ENCODE measurements at regions not wholly inside any gene's neighbourhood (a gene's known extent, or its start where the extent isn't known, plus 50 kb on each side); places are given as distances from the start of the nearest gene placed in this dataset.

DNA sequence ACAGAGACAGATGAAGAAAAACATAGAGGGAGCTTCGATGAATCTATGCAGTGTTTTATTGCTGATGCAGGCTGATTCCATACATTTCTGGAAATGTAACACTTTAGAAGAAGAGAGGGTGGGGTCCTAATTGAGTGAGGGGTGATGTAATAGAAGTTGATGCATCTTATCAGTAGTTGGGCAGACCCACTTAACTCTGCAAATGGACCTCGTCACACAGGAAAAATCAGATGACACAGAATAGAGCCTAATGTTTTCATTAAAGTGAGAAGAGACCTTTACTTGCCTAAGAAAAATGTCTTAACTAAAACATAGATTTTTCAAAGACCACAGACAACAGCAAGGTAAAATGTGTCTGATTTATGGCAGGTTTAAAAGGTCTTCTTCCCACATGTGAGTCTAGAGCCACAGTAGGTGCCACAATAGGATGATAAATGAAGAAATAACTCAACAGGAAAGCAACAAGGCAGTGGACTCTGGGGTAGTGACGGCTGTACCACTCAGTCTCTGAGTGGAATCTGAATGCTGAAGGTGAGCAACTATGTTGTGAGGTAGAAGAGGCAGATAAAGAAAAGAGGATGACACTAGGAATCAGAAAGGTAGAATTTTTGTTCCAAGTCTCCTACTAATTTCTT, 414.7 kb upstream of the PIK3C3 start:
- DNase-seq (ENCODE audit: low read depth): no peak

DNA sequence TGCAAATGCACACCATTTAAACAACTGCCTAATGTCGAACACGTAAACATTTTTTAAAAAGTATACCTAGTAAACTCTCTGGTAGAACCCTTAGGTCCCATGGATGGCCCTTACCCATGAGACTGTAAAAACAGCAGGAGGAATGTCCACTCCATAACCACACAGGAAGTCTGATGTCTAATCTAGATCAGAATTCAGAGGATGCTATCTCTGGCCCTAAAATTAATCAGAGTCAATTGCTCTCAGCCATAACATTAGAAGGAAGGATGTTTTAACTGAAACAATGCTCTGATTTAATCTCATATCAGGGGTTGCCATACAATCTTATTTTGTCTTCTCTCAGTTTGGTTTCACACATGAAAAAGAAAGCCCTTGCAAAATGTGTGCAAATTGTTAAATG, 416.3 kb upstream of the PIK3C3 start:
- DNase-seq (ENCODE audit: low read depth): no peak

DNA sequence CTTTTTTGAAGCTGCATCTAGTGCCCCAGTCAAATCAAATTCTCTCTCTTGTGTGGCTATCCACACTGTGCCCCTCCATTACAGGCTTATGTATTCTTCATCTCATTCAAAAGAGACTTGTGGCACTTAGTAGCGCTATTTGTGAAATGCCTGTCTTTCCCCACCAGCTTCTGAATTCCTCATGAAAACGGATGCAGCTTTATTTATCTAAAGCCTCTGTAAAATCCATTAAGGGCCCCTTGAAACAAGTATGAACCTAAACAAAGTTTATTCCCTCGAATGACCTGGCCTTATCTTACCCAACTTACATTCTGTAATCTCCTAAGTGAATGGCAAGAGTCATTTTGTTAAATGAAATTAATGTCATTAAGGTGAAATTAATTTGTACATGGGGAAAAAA, 417.4 kb upstream of the PIK3C3 start:
- DNase-seq (ENCODE audit: low read depth): no peak

DNA sequence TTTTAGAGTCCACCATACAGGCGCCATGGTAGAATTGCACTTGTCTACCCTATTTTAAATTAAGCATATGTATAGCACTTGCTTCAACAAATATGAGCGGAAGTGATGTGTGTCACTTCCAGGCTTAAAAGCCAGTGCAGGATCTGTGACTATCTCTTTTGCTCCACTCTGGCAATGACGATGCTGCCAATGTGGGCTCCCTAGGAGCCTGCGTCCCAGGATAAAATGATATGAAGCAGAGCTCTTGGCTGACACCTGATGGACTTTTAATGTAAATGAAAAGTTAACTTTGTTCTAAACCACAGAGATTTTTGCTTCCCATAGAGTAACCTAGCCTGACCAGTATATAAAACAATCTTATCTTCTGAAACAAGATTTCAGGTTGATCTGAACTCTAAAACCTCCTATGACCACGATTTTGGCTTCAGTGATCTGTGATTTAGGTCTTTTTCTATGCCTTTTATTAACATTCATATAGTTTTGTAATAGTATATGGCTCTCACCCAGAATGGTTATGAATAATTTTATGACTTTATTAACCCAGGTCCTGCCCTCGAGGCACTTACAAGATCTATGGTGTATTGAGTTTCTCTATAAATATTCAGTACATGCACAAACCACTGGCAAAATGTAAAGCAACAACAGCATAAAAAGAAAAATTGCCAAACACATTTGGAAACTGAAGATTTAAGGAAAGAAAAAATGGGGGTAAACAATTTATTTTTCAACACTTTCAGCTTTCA, 422.5 kb upstream of the PIK3C3 start:
- DNase-seq (ENCODE audit: low read depth): no peak

DNA sequence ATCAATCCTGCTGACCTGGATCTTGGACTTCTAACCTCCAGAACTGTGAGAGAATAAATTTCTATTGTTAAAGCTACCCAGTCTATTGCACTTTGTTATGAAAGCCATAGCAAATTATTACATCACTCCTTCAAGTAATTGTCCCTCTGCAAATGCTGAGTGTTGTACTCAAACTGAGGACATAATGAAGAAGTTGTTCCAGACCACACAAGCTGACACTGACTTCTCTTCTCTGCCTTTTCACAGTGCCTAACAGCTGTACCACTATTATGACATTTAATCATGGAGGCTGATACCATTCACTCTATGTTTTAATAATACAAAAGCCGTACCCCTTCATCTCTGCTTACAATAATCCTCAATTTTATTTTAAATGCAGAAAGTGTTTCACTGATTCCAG, 424.1 kb upstream of the PIK3C3 start:
- DNase-seq (ENCODE audit: low read depth): no peak

DNA sequence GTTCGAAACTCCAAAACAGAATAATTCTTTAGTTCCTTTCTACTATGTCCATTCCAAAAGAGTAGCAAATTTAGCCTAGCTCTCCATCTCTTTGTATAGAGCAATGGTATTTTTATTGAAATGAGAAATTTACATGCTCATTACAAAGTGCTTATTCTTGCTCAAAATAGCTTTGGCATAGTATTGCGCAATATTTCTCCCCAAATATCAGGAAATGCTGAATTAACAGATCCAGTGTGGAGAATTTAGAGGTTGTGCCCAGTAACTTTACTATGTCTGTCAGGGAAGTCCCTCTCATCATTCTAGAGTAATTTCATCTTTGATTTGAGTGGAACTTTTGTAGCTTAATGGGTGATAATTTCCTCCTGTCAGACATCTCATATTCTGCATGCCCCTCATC, 425.9 kb upstream of the PIK3C3 start:
- DNase-seq (ENCODE audit: low read depth): no peak

DNA sequence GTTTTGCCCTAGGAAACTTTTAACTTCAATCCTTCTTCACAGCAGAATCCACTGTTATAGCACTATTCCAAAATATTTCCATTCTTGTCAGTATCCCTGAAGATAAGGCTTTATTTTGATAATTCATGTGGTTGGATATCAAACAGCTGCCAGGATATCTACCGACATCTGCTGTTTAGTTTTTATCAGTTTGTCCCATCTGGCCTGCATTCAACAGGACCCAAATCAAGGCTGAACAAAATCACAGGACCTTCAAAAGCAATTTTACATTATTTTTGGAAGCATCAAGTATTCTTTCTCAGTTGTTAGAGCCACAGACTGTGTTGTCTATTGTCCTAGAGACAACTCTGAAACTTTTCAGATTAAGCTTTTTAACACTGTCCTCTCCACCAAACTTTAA, 429.0 kb upstream of the PIK3C3 start:
- no peak for DNase-seq (ENCODE audit: low read depth)

DNA sequence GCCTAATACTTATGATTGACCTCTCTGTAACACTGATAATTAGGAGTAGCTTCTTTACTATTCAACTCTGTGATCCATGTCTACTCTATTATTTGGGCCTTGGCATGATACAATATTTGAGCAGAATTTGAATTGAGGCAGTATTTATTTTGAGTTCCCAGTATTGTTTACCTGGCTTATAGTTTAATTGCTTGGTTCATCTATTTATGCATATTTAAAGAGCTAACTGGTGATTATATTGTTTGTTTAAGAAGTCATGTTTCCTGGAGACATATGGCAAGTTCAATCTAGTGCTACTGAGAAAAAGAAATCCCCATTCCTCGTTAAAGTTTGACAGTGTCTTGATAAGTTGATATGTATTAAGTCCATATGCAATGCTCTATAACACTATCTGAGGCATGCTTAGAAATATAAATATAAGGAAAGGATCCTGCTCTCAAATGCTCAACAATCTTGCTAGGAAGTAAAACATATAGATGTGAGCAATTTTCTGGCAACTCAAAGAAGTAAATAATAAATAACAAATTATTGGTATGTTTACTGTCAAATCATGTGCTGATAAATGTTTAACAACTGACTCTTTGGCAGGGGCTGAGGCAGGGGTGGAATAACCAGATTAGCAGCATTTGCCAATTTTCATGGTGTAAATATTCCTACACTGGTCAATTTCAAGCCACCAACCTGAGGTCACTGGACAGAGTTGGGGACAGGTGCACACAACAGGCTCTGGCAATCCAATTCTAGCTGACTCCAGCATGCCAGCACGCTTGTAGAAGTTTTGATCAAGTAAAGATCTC, 430.2 kb upstream of the PIK3C3 start:
- no peak for DNase-seq (ENCODE audit: low read depth)

DNA sequence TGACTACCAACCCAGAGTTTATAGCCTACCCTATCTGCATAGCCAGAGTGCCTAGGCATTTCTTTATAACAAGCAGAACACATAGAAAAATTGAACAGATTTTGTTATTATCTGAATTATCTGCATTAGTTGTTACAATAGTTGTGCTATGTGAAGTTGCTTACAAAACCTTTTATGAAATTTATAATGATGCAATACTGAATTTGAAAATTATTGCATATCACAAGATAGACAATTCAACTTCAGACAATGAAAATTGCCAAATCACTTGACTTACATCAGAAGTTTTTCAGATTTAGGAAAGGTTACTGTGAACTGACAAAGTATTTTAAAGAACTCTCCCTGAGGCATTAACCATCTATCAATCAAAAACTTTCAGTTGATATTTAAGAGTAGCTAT, 437.9 kb upstream of the PIK3C3 start:
- DNase-seq (ENCODE audit: low read depth): no peak

DNA sequence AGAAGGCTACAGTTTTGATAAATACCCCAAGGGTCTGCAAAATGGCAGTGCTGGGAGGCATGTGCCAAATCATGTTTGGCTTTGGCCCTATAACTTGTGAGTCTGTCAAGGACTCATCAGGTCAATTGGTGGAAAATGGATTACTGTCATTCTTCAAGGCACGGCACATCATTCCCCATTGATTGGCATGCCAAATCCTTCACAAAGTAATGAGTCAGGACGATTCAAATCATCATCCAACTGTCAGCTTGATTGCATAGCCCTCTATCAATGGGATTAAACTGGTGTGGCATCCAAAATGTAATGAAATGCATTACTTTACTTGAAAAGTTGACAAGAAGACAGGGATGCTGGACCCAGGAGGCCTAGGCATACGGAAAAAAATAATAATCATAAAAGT, 441.6 kb upstream of the PIK3C3 start:
- DNase-seq (ENCODE audit: low read depth): no peak

DNA sequence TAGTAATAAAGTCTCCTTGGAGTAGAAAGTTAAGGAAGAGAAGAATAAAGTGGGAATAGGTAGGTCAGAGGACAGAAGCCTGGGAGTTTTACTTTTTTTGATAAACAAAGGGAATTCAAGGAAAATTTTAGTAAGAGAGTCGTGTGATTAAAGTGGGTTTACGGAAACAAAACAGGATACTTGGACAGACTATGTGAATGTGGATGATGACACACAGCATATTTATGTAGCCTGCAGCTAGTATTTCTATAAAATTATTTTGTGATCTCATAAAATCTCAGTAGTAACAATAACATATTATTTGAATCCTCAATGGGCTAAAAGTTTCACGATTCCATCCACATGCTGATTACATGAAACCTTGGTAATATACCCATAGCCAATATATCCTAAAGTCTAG, 450.7 kb upstream of the PIK3C3 start:
- DNase-seq (ENCODE audit: low read depth): no peak

DNA sequence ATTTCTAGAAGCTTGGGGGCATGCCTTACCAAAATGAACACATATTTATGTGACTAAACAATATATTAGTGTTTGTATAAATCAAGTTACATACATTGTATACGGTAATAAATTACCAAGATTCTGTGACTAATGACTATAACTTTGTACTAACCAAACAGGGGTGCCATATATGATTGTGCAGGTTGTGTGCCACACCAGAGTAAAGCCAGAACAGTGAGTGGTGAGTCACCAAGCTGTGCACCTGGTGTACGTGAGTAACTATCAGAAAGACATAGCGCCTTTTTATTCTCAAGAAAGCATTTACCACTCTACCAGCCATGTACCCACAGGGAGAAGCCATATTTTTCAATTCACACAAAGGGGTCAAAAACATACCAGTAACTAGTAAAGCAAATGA, 453.2 kb upstream of the PIK3C3 start:
- DNase-seq (ENCODE audit: low read depth): no peak

DNA sequence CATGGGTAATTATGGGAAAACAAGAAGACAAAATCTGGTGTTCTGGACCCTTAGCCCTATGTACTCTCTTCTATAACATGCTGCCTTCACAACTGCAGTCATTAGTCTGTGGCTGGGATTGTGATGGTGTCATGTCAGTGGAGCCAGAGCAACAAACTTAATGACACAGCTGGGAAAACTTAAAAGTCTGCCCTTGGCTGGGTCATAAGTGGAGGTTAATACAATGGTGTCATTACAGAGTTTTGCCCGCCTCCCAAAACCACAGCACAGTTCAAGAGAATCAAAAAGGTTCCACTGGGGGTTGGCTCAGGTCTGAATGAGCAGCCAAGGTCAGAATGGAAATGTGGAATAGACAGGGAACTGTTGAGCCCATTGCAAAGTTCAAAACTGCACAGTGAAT, 455.7 kb upstream of the PIK3C3 start:
- DNase-seq (ENCODE audit: low read depth): no peak

DNA sequence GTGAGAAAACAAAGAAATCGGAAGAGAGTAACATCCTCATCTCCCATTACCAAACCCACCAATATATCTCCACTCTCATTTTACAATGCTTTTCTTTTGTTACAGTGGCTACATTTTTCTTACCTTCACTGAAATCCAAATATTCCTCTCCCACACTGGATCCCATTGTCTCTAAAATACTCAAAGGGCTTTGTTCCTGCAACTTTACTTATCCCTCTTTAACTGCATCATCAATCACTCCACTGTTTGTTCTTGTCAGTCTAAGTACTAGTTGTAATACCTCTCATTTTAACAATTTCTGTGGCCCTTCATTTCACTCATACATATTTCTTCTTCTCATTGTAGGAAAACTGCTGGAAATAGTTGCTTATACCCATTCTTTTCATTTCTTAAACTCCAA, 464.2 kb upstream of the PIK3C3 start:
- no peak for DNase-seq (ENCODE audit: low read depth)

DNA sequence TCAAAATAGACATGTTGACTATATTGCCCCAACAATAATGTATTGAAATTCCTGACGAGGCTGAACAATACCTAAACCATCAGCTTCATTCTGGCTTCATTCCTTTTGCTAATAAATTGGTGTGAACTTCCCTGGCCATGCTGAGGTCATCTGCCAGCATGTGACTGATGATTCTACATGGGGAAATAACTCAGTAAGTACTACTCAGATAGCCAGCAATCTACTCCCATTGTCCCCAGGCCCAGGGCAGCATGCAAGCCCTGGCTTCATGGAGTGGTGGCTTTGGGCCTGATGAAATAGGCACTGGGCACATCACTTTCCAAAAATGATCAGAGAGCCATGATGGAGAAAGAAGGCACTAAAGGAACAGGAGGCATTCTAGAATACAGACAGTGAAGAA, 468.5 kb upstream of the PIK3C3 start:
- DNase-seq (ENCODE audit: low read depth): no peak

DNA sequence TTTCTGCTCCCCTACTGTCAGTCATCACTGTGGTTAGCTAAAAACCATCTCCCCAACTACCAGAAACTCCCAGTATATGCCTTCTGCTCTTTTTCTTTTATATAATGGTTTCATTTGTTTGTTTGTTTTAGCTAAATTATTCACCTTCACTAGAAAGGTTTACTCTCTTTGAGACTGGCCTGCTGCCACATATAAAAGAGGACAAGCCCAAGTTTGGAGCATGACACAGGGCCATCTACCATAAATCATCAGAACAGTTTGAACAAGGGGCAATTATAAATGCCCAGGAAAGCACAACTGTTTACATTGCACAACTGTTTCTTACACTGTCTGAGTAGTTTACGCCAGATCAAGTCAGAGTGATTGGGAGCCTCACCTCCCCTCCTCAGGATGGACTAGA, 471.0 kb upstream of the PIK3C3 start:
- no peak for DNase-seq (ENCODE audit: low read depth)

DNA sequence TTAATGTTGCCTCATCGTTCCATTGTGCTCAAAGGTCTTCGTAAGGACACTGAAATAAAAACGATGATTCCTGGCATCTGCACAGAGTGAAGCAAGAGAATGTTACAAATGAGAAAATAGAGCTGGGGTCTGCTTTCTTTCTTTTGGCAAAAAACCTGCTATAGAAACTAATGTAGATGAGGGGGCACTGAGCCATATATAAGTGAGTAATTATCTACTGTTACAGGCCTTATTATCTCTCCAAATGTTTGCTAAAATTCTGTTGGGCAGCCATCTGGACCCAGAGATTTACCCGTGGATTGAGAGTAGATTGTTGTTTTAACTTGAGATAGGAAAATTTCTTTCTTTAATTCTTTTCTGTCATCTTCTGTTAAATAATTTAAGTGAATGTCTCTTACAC, 472.5 kb upstream of the PIK3C3 start:
- no peak for DNase-seq (ENCODE audit: low read depth)

DNA sequence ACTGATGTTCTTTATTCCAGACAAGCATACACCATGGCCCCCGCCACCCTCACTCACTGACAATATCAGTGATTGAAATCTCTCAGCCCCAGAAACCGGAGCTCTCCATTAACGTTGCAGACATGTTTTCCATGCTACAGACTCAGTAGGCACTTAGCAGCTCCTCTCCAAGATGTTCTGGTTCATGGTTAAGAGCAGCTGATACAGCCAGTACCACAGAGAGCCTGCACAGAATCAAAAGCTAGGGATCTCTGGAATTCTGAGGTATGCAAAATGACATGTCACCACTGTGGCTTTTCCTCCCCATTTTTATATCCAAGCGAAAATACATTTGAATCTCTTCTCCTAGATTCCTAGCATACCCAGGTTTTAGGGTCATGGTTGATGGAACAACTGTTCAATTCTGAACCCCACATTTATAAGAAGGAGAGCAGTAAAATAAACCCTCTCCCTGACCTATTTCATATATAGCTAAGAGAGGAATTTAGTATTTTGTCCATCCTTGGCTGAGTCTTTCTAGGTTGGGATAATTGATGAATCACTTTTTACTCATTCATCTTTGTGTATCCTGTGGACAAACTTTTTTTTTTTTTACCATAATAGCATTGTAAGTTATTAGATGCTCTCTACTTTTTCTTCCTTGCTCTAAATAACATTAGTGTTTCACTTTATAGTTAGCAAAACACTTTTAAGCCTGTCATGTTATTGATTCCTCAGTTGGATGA, 488.4 kb upstream of the PIK3C3 start:
- no peak for DNase-seq (ENCODE audit: low read depth)

DNA sequence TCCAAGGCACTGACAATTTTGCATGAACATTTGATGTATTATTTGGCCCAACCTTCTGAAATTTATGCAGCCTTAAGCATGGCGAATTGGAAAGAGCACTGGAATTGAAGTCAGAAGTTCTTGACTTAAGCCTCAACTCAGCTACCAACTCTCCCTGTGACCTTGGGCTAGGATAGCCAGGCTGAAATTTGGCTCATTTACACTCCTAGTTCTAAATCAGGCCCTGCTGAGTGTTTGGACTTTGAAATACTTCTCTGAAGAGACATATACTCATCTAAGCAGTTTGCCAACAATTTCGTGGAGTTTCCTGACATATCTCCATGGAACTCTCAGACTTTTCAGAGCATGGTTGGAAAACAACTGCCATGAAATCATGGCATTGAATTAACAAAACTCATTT, 489.6 kb upstream of the PIK3C3 start:
- no peak for DNase-seq (ENCODE audit: low read depth)

DNA sequence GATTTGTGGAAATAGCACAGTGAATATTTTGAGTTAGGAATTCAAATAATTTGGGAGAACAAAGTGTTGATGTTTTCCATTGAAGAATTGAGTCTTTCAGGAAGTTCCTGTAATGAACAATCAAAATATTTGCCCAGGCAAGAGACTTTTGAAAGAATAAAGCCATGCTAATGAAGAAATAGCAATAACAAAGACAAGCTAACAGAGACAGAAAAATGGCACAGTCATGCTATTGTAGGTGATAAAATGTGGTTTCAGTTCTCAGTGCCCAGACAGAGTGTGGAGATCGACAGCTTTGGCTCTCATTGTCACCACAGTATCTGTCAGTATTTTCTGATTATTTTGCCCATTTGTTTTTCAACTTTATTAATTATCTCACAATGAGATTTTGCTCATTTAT, 490.8 kb upstream of the PIK3C3 start:
- DNase-seq (ENCODE audit: low read depth): no peak

DNA sequence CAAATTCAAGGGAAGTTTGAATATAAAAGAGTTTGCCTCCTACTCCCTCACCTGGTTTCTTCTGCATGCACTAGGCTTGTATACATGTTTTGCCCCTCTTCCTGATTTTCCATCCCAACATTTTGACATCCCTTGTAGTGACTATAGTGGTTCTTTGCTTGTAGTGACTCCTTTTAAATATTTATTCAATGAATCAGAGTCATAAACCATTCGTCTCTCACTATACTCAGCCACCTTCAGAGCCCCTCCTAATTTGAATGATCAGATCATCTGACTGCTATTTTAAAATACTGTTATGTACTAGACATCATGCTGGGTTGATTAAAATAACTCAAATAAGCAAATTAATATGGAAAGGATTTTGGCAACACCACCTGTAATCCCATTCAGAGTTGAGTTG, 492.1 kb upstream of the PIK3C3 start:
- no peak for DNase-seq (ENCODE audit: low read depth)

DNA sequence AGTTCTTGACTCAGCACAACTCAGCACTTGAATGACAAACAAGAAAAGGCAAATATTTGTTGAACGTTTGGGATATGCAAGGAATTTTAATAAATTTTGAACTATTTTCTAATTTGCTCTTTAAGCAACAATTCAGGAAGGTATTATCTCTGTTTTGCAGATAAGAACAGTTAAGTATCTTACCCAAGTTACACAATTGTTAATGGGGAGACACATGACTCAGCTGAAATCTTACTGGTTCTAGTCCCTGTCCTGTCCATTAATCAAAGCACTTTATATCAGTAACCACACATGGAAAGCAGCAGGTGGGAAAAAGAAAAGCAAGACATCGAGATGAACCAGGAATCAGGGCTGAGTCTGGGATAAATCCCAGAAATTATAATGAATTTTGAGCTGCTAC, 493.9 kb upstream of the PIK3C3 start:
- no peak for DNase-seq (ENCODE audit: low read depth)

DNA sequence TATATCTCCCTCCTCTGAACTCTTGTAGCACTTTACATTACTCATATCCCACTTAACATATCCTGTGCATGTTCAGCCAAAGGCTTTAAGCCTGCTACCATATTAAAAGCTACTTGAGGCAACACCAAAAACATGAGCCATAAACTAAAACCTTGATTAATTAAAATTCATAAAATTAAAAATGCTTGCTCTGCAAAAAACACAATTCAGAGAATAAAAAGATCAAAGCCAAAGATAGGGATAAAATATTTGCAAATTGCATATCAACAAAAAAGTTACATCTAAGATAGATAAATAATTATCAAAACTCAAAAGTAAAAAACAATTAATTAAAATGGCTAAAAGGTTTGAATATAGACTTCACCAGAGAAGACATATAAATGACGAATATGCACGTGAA, 495.4 kb upstream of the PIK3C3 start:
- no peak for DNase-seq (ENCODE audit: low read depth)
